Loucy (cell line): ENCODE measurements at regions not wholly inside any gene's neighbourhood (a gene's known extent, or its start where the extent isn't known, plus 50 kb on each side); places are given as distances from the start of the nearest gene placed in this dataset.

Experiments used
- H2AFZ ChIP-seq: fragments of 200-600 bp; sonication (generic); 2 replicates; pipeline ENCODE4 v1.6.0; 2016; ENCODE audit warnings: antibody characterized with exemption, mild to moderate bottlenecking, low read length, moderate library complexity
- H3F3A ChIP-seq: fragments of 200-600 bp; 2 replicates; pipeline ENCODE4 v1.6.0; 2016; ENCODE audit warnings: antibody characterized with exemption, low read depth, mild to moderate bottlenecking
- H3K27me3 ChIP-seq: fragments of 200-600 bp; sonication (generic); 2 replicates; pipeline ENCODE4 v1.6.1; 2014; ENCODE audit warnings: low read length, mild to moderate bottlenecking; ENCODE audit not compliant: insufficient read depth, poor library complexity, severe bottlenecking
- H3K36me3 ChIP-seq: fragments of 200-600 bp; sonication (generic); 2 replicates; pipeline ENCODE4 v1.6.1; 2016; ENCODE audit warnings: low read length; ENCODE audit not compliant: insufficient read depth
- H3K4me1 ChIP-seq: fragments of 200-600 bp; sonication (generic); 2 replicates; pipeline ENCODE4 v1.5.1; 2014; ENCODE audit warnings: low read length, mild to moderate bottlenecking; ENCODE audit not compliant: insufficient read depth, poor library complexity, severe bottlenecking
- H3K4me2 ChIP-seq: fragments of 200-600 bp; sonication (generic); 2 replicates; pipeline ENCODE4 v1.6.0; 2014; ENCODE audit warnings: antibody characterized with exemption, low read length, low read depth, mild to moderate bottlenecking; ENCODE audit not compliant: poor library complexity, severe bottlenecking
- H3K4me3 ChIP-seq: fragments of 200-600 bp; sonication (generic); 2 replicates; pipeline ENCODE4 v1.5.1; 2014; ENCODE audit warnings: low read length, mild to moderate bottlenecking, mixed read lengths; ENCODE audit not compliant: poor library complexity, severe bottlenecking
- H3K79me2 ChIP-seq: fragments of 200-600 bp; sonication (generic); 2 replicates; pipeline ENCODE4 v1.6.1; 2014; ENCODE audit warnings: low read length; ENCODE audit not compliant: insufficient read depth
- H3K9ac ChIP-seq: fragments of 200-600 bp; sonication (generic); 2 replicates; pipeline ENCODE4 v1.6.0; 2014; ENCODE audit warnings: mild to moderate bottlenecking, low read depth, low read length, moderate library complexity; ENCODE audit not compliant: poor library complexity, severe bottlenecking
- H3K9me2 ChIP-seq: fragments of 200-600 bp; sonication (generic); replicated peaks from 2 replicates; pipeline ENCODE4 v1.6.1; 2016; ENCODE audit warnings: low read depth, low read length, mixed read lengths
- H3K9me3 ChIP-seq: fragments of 200-600 bp; sonication (generic); 2 replicates; pipeline ENCODE4 v1.6.1; 2014; ENCODE audit warnings: mild to moderate bottlenecking, antibody characterized with exemption, low read length, low read depth; ENCODE audit not compliant: insufficient read depth
- H4K20me1 ChIP-seq: fragments of 200-600 bp; sonication (generic); 2 replicates; pipeline ENCODE4 v1.6.0; 2014; ENCODE audit warnings: antibody characterized with exemption, low read length, mild to moderate bottlenecking; ENCODE audit not compliant: insufficient read depth, poor library complexity, severe bottlenecking
- CTCF ChIP-seq: fragments of 200-600 bp; sonication (generic); conservative IDR thresholded peaks from 2 replicates; pipeline ENCODE4 v1.5.1; 2014; ENCODE audit warnings: mild to moderate bottlenecking, antibody characterized with exemption, low read length
- EZH2phosphoT487 ChIP-seq: fragments of 200-600 bp; IDR thresholded peaks from 2 replicates; pipeline ENCODE4 v1.6.1; 2018; ENCODE audit warnings: antibody characterized with exemption, mild to moderate bottlenecking, moderate library complexity, borderline replicate concordance

DNA sequence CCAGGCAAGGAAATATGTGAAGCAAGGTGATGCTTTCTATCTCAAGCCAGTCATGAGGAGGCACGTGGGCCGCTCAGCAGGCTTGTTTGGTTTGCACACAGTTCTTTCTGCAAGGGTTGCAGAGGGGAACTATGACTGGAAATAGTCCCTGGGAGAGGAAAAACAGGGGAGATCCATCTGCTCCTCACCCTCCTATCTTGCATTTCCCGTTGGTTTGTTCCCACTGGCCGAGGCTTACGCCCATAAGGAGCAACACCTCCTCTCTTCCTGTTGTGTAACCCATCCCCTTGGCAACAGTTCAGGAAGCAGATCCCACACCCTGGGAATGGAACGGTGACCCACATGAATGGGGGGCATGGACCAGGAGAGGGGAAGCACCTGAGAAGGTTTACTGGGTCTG is 72.1 kb upstream of the MAGI1 start:
- H2AFZ ChIP-seq, result no peak overlapping the region
- H3K4me2 ChIP-seq, result no peak overlapping the region
- H3K36me3 ChIP-seq, result no peaks in the 10 kb centered on the region
- H3K4me3 ChIP-seq, result no peak overlapping the region
- H3K4me1 ChIP-seq, result no peaks in the 10 kb centered on the region
- no peaks in the 10 kb centered on the region for H3K79me2 ChIP-seq
- H3K9me2 ChIP-seq, result no peaks in the 10 kb centered on the region
- H3K9ac ChIP-seq, result no peak overlapping the region
- no peaks in the 10 kb centered on the region for H3K9me3 ChIP-seq
- H4K20me1 ChIP-seq, result no peaks in the 10 kb centered on the region
- TF ChIP-seq CTCF (no peak), EZH2phosphoT487 (no peak)
- no peaks in the 10 kb centered on the region for H3F3A ChIP-seq
- H3K27me3 ChIP-seq, result no peaks in the 10 kb centered on the region

- H3K4me1 ChIP-seq, result no peaks in the 10 kb centered on the region
- H3K9me2 ChIP-seq, result no peaks in the 10 kb centered on the region
- no peaks in the 10 kb centered on the region for H3F3A ChIP-seq
- no peaks in the 10 kb centered on the region for H3K79me2 ChIP-seq
- H3K4me2 ChIP-seq, result no peak overlapping the region
- no peaks in the 10 kb centered on the region for H3K9me3 ChIP-seq
- no peaks in the 10 kb centered on the region for H3K36me3 ChIP-seq
- no peaks in the 10 kb centered on the region for H4K20me1 ChIP-seq
- no peaks in the 10 kb centered on the region for H3K27me3 ChIP-seq
- no peak overlapping the region for H3K9ac ChIP-seq
- no peak overlapping the region for H3K4me3 ChIP-seq
- no peak overlapping the region for H2AFZ ChIP-seq
- TF ChIP-seq CTCF (no peak), EZH2phosphoT487 (no peak)
These were observed 69.1 kb upstream of the MAGI1 start for GRCh38 chr3:66107855-66108254.

GRCh38 chr3:66106788-66107187 is 68.1 kb upstream of the MAGI1 start:
- no peaks in the 10 kb centered on the region for H3K27me3 ChIP-seq
- H3K4me2 ChIP-seq, result no peak overlapping the region
- no peaks in the 10 kb centered on the region for H3K36me3 ChIP-seq

More at GRCh38 chr3:66106788-66107187, 68.1 kb upstream of the MAGI1 start:
- Histone ChIP-seq H3F3A (no peaks in the 10 kb centered on the region), H2AFZ (peak overlapping the region; percentile 32; the same call in 1 of the 2 replicates), H3K9me2 (no peaks in the 10 kb centered on the region), H4K20me1 (no peaks in the 10 kb centered on the region), H3K9ac (no peak overlapping the region), H3K9me3 (no peaks in the 10 kb centered on the region), H3K79me2 (no peaks in the 10 kb centered on the region), H3K4me3 (no peak overlapping the region), H3K4me1 (no peaks in the 10 kb centered on the region)
- TF ChIP-seq EZH2phosphoT487, result no peak
- no peak for TF ChIP-seq CTCF
